ENCODE measurements at regions not wholly inside any gene's neighbourhood (a gene's known extent, or its start where the extent isn't known, plus 50 kb on each side); places are given as distances from the start of the nearest gene placed in this dataset.
A peak's percentile ranks its signal among the peaks of the same experiment; 100 is the strongest.

- TF ChIP-seq POLR2A (IDR thresholded peaks at IDR 0.05) (no peak), CTCF (IDR thresholded peaks at IDR 0.05) (no peak)
- 53% methylated on average over 9 of the region's 9 CpGs for WGBS, 2 donors
- intact Hi-C loops (cut with DNase I), result no loop called here
- no peaks in the 10 kb centered on the region for H3K36me3 ChIP-seq
- H3K4me1 ChIP-seq, result peaks cover 0 to 17% of the 10 kb centered on the region in 2 donors
- H3K27me3 ChIP-seq, result no peaks in the 10 kb centered on the region
- H3K4me3 ChIP-seq (replicated peaks in 1 of 3), result no peak overlapping the region
- DNase-seq, result peak; percentile 23 to 52
- no peak overlapping the region for H3K27ac ChIP-seq
- H3K9me3 ChIP-seq, result no peaks in the 10 kb centered on the region
These were observed 171.2 kb downstream of the TTC8 start for GRCh38 chr14:88995437-88996198.

- intact Hi-C loops (cut with DNase I), result no loop called here
- no peak for DNase-seq
- Histone ChIP-seq H3K27me3 (no peaks in the 10 kb centered on the region), H3K27ac (no peak overlapping the region), H3K4me3 (replicated peaks in 1 of 3) (no peak overlapping the region), H3K36me3 (no peaks in the 10 kb centered on the region), H3K9me3 (no peaks in the 10 kb centered on the region), H3K4me1 (peaks cover 0 to 18% of the 10 kb centered on the region in 2 donors)
- TF ChIP-seq CTCF (IDR thresholded peaks at IDR 0.05), result no peak
- TF ChIP-seq POLR2A (IDR thresholded peaks at IDR 0.05), result no peak
- WGBS, 2 donors, result 87 to 92% methylated on average over 1 of the region's 1 CpG
These were observed 173.6 kb downstream of the TTC8 start for GRCh38 chr14:88998027-88998426.

GRCh38 chr14:88999137-88999536 lies 174.7 kb downstream of the TTC8 start:
- no peaks in the 10 kb centered on the region for H3K9me3 ChIP-seq
- DNase-seq, result no peak
- 87 to 91% methylated on average over 5 of the region's 5 CpGs for WGBS, 2 donors
- TF ChIP-seq POLR2A (IDR thresholded peaks at IDR 0.05) (no peak), CTCF (IDR thresholded peaks at IDR 0.05) (no peak)
- intact Hi-C loops (cut with DNase I), result no loop called here
- peaks cover 0 to 18% of the 10 kb centered on the region in 2 donors for H3K4me1 ChIP-seq
- no peaks in the 10 kb centered on the region for H3K36me3 ChIP-seq
- H3K4me3 ChIP-seq (replicated peaks in 1 of 3), result no peak overlapping the region
- no peak overlapping the region for H3K27ac ChIP-seq
- no peaks in the 10 kb centered on the region for H3K27me3 ChIP-seq

DNA sequence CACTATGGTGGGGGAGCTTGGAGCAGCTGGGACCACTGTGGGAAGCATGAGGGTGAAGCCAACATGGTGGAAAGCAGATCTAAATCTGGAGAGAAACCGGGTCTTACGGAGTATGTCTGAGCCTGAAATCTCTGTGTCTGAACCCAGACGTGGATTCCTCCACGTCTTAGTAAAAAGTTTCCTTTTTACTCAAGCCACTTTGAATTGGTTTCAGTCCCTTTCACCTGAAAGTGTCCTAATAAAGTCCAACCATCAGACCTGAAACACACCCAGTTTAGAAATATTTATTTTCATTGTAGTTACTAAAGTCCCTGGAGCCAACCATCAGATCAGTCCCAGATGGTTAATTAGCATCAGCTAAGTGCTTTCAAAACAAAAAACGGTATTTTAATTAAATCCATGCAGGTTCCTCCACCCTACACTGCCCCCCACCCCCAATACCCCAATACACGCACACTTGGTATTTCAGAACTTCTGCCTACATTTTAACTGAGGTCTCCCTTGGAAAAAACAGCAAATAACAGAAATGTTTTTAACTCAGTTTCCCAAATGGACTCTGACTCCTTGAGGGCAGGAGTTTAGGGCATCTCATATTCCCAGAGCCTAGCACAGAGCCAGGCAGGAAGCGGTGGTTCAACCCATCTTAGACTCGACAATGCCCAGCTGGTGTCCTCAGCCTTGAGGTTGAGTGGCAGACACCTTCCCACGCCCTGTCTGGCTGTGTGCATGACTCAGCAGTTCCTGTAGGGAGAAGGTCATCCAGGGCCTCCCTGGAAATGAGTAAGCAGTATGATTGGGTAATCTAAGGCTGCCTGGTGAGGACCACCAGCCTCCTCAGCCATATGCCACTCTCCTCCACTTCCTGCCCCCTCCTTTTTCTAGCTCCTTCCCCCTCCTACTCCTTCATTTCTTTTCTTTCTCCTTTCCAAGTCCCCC lies 175.8 kb downstream of the TTC8 start:
- H3K4me1 ChIP-seq, result peaks cover 0 to 13% of the 10 kb centered on the region in 2 donors
- no peak overlapping the region for H3K4me3 ChIP-seq (replicated peaks in 1 of 3)
- no peak overlapping the region for H3K27ac ChIP-seq
- intact Hi-C loops (cut with DNase I), result no loop called here
- H3K36me3 ChIP-seq, result no peaks in the 10 kb centered on the region
- no peak for TF ChIP-seq CTCF (IDR thresholded peaks at IDR 0.05)
- TF ChIP-seq POLR2A (IDR thresholded peaks at IDR 0.05), result no peak
- no peaks in the 10 kb centered on the region for H3K27me3 ChIP-seq
- H3K9me3 ChIP-seq, result no peaks in the 10 kb centered on the region
- peak in 1 of 2 donors; percentile 17 for DNase-seq
- WGBS, 2 donors, result 80 to 81% methylated on average over 9 of the region's 9 CpGs

DNA sequence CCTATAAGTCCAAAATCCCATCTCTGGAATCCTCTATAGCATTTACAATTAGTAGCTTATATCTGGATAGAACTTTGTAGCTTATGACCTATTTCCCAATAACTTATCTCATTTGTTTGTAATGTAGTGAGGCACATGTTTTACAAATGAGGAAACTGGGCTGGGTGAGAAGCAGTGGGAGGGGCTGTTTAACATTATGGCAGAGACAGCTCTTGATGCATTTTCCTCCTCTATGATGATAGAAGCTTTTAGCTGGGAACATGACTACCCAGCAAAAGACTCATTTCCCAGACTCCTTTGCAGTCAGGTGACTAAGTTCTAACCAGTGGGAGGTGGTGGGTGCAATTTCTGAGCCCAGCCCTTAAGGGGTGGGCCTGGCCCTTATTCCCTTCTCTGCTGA lies 179.7 kb downstream of the TTC8 start:
- DNase-seq, result no peak
- Histone ChIP-seq H3K9me3 (no peaks in the 10 kb centered on the region), H3K36me3 (no peaks in the 10 kb centered on the region), H3K27me3 (no peaks in the 10 kb centered on the region), H3K4me1 (peaks cover 0 to 4% of the 10 kb centered on the region in 2 donors), H3K27ac (no peak overlapping the region), H3K4me3 (replicated peaks in 1 of 3) (no peak overlapping the region)
- no peak for TF ChIP-seq POLR2A (IDR thresholded peaks at IDR 0.05)
- TF ChIP-seq CTCF (IDR thresholded peaks at IDR 0.05), result no peak
- intact Hi-C loops (cut with DNase I), result no loop called here
